ENCODE measurements at regions not wholly inside any gene's neighbourhood (a gene's known extent, or its start where the extent isn't known, plus 50 kb on each side); places are given as distances from the start of the nearest gene placed in this dataset.

GRCh38 chr5:143898916-143899591 lies 87.1 kb downstream of the HMHB1 start:
- TF ChIP-seq CTCF (IDR thresholded peaks at IDR 0.05) (no peak), EZH2 (IDR thresholded peaks at IDR 0.05; ENCODE audit: borderline replicate concordance, insufficient read depth, low read depth, low read length, poor library complexity, severe bottlenecking) (no peak)
